NCI-H2029 (cell line): ENCODE measurements at regions not wholly inside any gene's neighbourhood (a gene's known extent, or its start where the extent isn't known, plus 50 kb on each side); places are given as distances from the start of the nearest gene placed in this dataset.
A peak's percentile ranks its signal among the peaks of the same experiment; 100 is the strongest.
"Not testable (repeated sequence)": the region's sequence is repeated elsewhere in the genome, so short reads cannot be mapped to it uniquely, and the experiment has no call there.

Source experiments
- DNase-seq: peaks from one replicate; lab custom pipeline; 2025; lab: John Stamatoyannopoulos, UW

- DNase-seq, result no peak
Measured at GRCh38 chr1:234902774-234903547, 225.7 kb downstream of the TOMM20 start.

GRCh38 chr1:234901491-234902049 lies 227.1 kb downstream of the TOMM20 start:
- no peak for DNase-seq

GRCh38 chr1:234900595-234900994 lies 228.0 kb downstream of the TOMM20 start:
- no peak for DNase-seq

GRCh38 chr1:234899730-234900072 lies 228.9 kb downstream of the TOMM20 start:
- no peak for DNase-seq

GRCh38 chr1:234899041-234899729 lies 229.5 kb downstream of the TOMM20 start:
- DNase-seq, result peak; percentile 86

GRCh38 chr1:234898455-234899033 lies 230.1 kb downstream of the TOMM20 start:
- no peak for DNase-seq

GRCh38 chr1:234897754-234898454 lies 230.7 kb downstream of the TOMM20 start:
- peak; percentile 66 for DNase-seq

- no peak for DNase-seq
Measured at GRCh38 chr1:234897390-234897749, 231.3 kb downstream of the TOMM20 start.

GRCh38 chr1:234896477-234897389 lies 231.9 kb downstream of the TOMM20 start:
- DNase-seq, result no peak

GRCh38 chr1:234893725-234894630 lies 234.7 kb downstream of the TOMM20 start:
- peak; percentile 78 for DNase-seq

GRCh38 chr1:234893359-234893724 lies 235.3 kb downstream of the TOMM20 start:
- no peak for DNase-seq

GRCh38 chr1:234892642-234893041 lies 236.0 kb downstream of the TOMM20 start:
- DNase-seq, result no peak

- no peak for DNase-seq
Measured at GRCh38 chr1:234891427-234891826, 237.2 kb downstream of the TOMM20 start.

GRCh38 chr1:234889643-234890042 lies 239.0 kb downstream of the TOMM20 start:
- no peak for DNase-seq

- DNase-seq, result not testable (repeated sequence)
Measured at GRCh38 chr1:234888247-234888646, 240.4 kb downstream of the TOMM20 start.

GRCh38 chr1:234887016-234887900 lies 241.4 kb downstream of the TOMM20 start:
- no peak for DNase-seq

- no peak for DNase-seq
Measured at GRCh38 chr1:234886081-234886984, 242.3 kb downstream of the TOMM20 start.

- DNase-seq, result no peak
Measured at GRCh38 chr1:234885601-234886000, 243.0 kb downstream of the TOMM20 start.
